ENCODE measurements at regions not wholly inside any gene's neighbourhood (a gene's known extent, or its start where the extent isn't known, plus 50 kb on each side); places are given as distances from the start of the nearest gene placed in this dataset.
"Not testable (repeated sequence)": the region's sequence is repeated elsewhere in the genome, so short reads cannot be mapped to it uniquely, and the experiment has no call there.

DNA sequence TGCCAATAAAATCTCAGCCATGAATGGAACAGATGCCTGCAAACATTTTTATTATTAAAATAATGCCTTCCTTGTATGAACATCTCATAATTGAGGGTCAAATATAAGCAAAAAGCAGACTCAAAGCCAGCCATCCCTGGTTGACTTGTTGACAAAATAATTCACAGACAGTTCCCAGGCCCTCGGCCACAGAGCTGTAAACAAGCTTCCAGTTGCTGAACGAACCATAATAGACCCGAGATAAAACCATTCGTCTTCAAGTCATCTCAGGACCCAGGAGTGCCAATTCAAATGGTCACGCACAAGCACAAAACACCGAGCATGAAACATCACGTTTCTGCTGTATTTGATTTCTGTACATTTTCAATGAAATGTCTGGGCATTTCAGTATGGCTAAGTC lies 113.3 kb upstream of the CDYL start:
- no peaks in the 10 kb centered on the region for H3K79me1 ChIP-seq (replicated peaks; ENCODE audit: low read length, poor library complexity, severe bottlenecking)
- H4K91ac ChIP-seq (ENCODE audit: low read length): no peak overlapping the region
- H3K18ac ChIP-seq (ENCODE audit: low read depth in 1 of 2, low read length in 2 of 2): peak overlapping the region in 1 of 2 experiments; percentile 48
- H3K27me3 ChIP-seq (ENCODE audit: control insufficient read depth in 1 of 2, insufficient read depth in 1 of 2, low read length in 2 of 2): no peaks in the 10 kb centered on the region
- no peak overlapping the region for H3K23ac ChIP-seq (ENCODE audit: low read length in 2 of 2)
- H2BK120ac ChIP-seq (ENCODE audit: low read depth, low read length): no peak overlapping the region
- no peak overlapping the region for H3K4me2 ChIP-seq (ENCODE audit: low read length, poor library complexity, severe bottlenecking)
- H3K9me3 ChIP-seq (ENCODE audit: control insufficient read depth, low read length): no peaks in the 10 kb centered on the region
- H2BK15ac ChIP-seq (ENCODE audit: low read depth, poor library complexity, severe bottlenecking): no peak overlapping the region
- no peak overlapping the region for H3K9ac ChIP-seq (ENCODE audit: low read length)
- no peak overlapping the region for H3K4me3 ChIP-seq (ENCODE audit: insufficient read depth in 1 of 2, low read depth in 1 of 2, low read length in 2 of 2)
- H3K14ac ChIP-seq (ENCODE audit: low read length in 2 of 2): no peak overlapping the region
- H3K4me1 ChIP-seq (ENCODE audit: control insufficient read depth, insufficient read depth, low read depth, low read length): peaks cover 2% of the 10 kb centered on the region
- no peak overlapping the region for H3K27ac ChIP-seq (ENCODE audit: low read length, poor library complexity, severe bottlenecking)
- H2BK5ac ChIP-seq (ENCODE audit: low read depth, low read length, poor library complexity, severe bottlenecking): no peak overlapping the region
- peak overlapping the region in 1 of 2 experiments; percentile 67 for H2BK12ac ChIP-seq (ENCODE audit: low read length in 2 of 2)
- no peaks in the 10 kb centered on the region for H3K36me3 ChIP-seq (ENCODE audit: control insufficient read depth in 1 of 2, insufficient read depth in 2 of 2, low read depth in 1 of 2, low read length in 2 of 2)
- H2AK5ac ChIP-seq (ENCODE audit: low read length, severe bottlenecking): no peak overlapping the region
- peak; percentile 59 for DNase-seq
- H2AFZ ChIP-seq (ENCODE audit: low read depth, low read length): no peak overlapping the region
- 53% methylated on average over 7 of the region's 7 CpGs for WGBS
- H3K4ac ChIP-seq (ENCODE audit: low read depth in 1 of 2, low read length in 2 of 2): no peak overlapping the region
- H4K8ac ChIP-seq (ENCODE audit: low read length): no peak overlapping the region

DNA sequence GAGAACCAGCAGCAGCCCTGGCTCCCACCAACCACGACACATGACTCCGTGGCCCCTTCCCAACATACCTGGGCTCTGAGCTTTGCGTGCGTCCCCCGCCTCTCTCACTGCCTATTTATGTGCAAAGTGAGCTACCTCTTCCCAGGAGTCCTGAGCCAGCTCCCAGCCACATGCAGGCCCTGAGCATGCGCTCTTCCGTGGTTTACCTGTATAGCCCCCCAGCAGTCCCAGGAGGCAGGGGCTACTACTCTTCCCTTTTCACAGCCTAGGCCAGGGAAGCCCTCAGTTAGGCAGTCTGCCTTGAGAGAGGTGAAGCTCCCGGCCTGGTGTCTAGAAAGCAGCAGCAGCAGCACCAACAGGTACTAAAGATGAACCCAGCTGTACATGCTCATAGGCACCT lies 114.8 kb upstream of the CDYL start:
- H3K4ac ChIP-seq (ENCODE audit: low read depth in 1 of 2, low read length in 2 of 2): no peak overlapping the region
- no peak overlapping the region for H3K4me2 ChIP-seq (ENCODE audit: low read length, poor library complexity, severe bottlenecking)
- H2BK5ac ChIP-seq (ENCODE audit: low read depth, low read length, poor library complexity, severe bottlenecking): no peak overlapping the region
- no peaks in the 10 kb centered on the region for H3K27me3 ChIP-seq (ENCODE audit: control insufficient read depth in 1 of 2, insufficient read depth in 1 of 2, low read length in 2 of 2)
- peak overlapping the region; percentile 58 for H4K91ac ChIP-seq (ENCODE audit: low read length)
- no peak overlapping the region for H2AFZ ChIP-seq (ENCODE audit: low read depth, low read length)
- 99% methylated on average over 8 of the region's 8 CpGs for WGBS
- no peak overlapping the region for H2BK12ac ChIP-seq (ENCODE audit: low read length in 2 of 2)
- H3K79me1 ChIP-seq (replicated peaks; ENCODE audit: low read length, poor library complexity, severe bottlenecking): no peaks in the 10 kb centered on the region
- DNase-seq: no peak
- no peak overlapping the region for H2BK120ac ChIP-seq (ENCODE audit: low read depth, low read length)
- no peak overlapping the region for H3K9ac ChIP-seq (ENCODE audit: low read length)
- H3K23ac ChIP-seq (ENCODE audit: low read length in 2 of 2): no peak overlapping the region
- H2AK5ac ChIP-seq (ENCODE audit: low read length, severe bottlenecking): no peak overlapping the region
- H3K27ac ChIP-seq (ENCODE audit: low read length, poor library complexity, severe bottlenecking): no peak overlapping the region
- H3K36me3 ChIP-seq (ENCODE audit: control insufficient read depth in 1 of 2, insufficient read depth in 2 of 2, low read depth in 1 of 2, low read length in 2 of 2): no peaks in the 10 kb centered on the region
- peak overlapping the region; percentile 80 for H2BK15ac ChIP-seq (ENCODE audit: low read depth, poor library complexity, severe bottlenecking)
- peaks cover 2% of the 10 kb centered on the region for H3K4me1 ChIP-seq (ENCODE audit: control insufficient read depth, insufficient read depth, low read depth, low read length)
- no peaks in the 10 kb centered on the region for H3K9me3 ChIP-seq (ENCODE audit: control insufficient read depth, low read length)
- peak overlapping the region in 1 of 2 experiments; percentile 66 for H3K18ac ChIP-seq (ENCODE audit: low read depth in 1 of 2, low read length in 2 of 2)
- H4K8ac ChIP-seq (ENCODE audit: low read length): peak overlapping the region; percentile 84
- no peak overlapping the region for H3K14ac ChIP-seq (ENCODE audit: low read length in 2 of 2)
- H3K4me3 ChIP-seq (ENCODE audit: insufficient read depth in 1 of 2, low read depth in 1 of 2, low read length in 2 of 2): no peak overlapping the region

DNA sequence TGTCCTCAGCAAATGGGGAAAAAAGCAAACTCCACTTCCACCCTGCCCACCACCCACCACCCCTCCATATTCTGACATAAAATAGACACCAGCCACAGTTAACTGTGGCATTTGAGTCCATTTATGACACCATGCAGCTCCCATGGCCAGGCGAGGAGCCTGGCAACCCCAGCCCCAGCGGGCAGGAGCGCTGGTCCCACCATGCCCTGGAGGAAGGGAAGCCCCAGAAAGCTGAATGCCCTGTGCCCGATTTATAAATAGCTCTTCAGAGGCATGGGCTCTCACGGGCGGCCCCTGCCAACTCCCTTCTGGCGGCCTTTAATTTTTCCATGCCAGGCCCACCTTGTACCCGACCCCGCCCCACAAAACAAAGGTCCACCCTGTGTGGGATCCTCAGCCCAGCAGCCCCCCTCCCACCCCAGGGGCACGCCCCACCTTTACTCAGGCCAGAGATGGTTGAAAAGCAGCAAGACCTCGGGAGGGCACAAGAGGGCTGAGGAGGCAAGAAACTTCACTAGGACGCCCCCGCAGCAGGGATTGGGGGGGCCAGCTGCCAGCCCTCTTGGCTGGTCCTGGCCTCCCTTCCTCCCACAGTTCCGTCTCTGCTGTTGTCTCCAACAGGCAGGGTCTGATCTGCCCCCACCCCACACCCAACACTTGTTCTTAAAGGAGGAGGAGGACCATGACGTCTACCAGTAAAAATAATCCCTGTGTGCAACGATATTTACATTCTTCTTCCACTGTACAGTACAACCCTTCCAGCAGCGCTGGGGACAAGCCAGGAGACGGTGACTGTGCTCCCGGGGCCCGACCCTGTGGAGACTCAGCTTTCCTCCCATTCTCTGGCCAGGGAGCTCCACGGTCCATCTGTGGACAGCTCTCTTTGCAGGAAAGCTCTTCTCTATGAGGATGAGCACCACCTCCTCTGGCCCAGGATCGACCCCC lies 115.6 kb upstream of the CDYL start:
- no peak for DNase-seq
- peak overlapping the region in 1 of 2 experiments; percentile 5 for H3K23ac ChIP-seq (ENCODE audit: low read length in 2 of 2)
- H4K8ac ChIP-seq (ENCODE audit: low read length): no peak overlapping the region
- no peaks in the 10 kb centered on the region for H3K79me1 ChIP-seq (replicated peaks; ENCODE audit: low read length, poor library complexity, severe bottlenecking)
- H3K4me3 ChIP-seq (ENCODE audit: insufficient read depth in 1 of 2, low read depth in 1 of 2, low read length in 2 of 2): no peak overlapping the region
- H2BK15ac ChIP-seq (ENCODE audit: low read depth, poor library complexity, severe bottlenecking): peak overlapping the region; percentile 45
- WGBS: 90% methylated on average over 22 of the region's 22 CpGs
- H2AK5ac ChIP-seq (ENCODE audit: low read length, severe bottlenecking): no peak overlapping the region
- H3K27ac ChIP-seq (ENCODE audit: low read length, poor library complexity, severe bottlenecking): no peak overlapping the region
- H3K4me2 ChIP-seq (ENCODE audit: low read length, poor library complexity, severe bottlenecking): no peak overlapping the region
- no peak overlapping the region for H3K14ac ChIP-seq (ENCODE audit: low read length in 2 of 2)
- peak overlapping the region; percentile 43 to 66 for H3K18ac ChIP-seq (ENCODE audit: low read depth in 1 of 2, low read length in 2 of 2)
- peak overlapping the region in 1 of 2 experiments; percentile 77 for H2BK12ac ChIP-seq (ENCODE audit: low read length in 2 of 2)
- no peak overlapping the region for H3K4ac ChIP-seq (ENCODE audit: low read depth in 1 of 2, low read length in 2 of 2)
- H2AFZ ChIP-seq (ENCODE audit: low read depth, low read length): no peak overlapping the region
- H3K27me3 ChIP-seq (ENCODE audit: control insufficient read depth in 1 of 2, insufficient read depth in 1 of 2, low read length in 2 of 2): no peaks in the 10 kb centered on the region
- H2BK120ac ChIP-seq (ENCODE audit: low read depth, low read length): no peak overlapping the region
- H3K4me1 ChIP-seq (ENCODE audit: control insufficient read depth, insufficient read depth, low read depth, low read length): peaks cover 2% of the 10 kb centered on the region
- no peak overlapping the region for H3K9ac ChIP-seq (ENCODE audit: low read length)
- no peaks in the 10 kb centered on the region for H3K36me3 ChIP-seq (ENCODE audit: control insufficient read depth in 1 of 2, insufficient read depth in 2 of 2, low read depth in 1 of 2, low read length in 2 of 2)
- no peak overlapping the region for H2BK5ac ChIP-seq (ENCODE audit: low read depth, low read length, poor library complexity, severe bottlenecking)
- peak overlapping the region; percentile 58 for H4K91ac ChIP-seq (ENCODE audit: low read length)
- H3K9me3 ChIP-seq (ENCODE audit: control insufficient read depth, low read length): no peaks in the 10 kb centered on the region

DNA sequence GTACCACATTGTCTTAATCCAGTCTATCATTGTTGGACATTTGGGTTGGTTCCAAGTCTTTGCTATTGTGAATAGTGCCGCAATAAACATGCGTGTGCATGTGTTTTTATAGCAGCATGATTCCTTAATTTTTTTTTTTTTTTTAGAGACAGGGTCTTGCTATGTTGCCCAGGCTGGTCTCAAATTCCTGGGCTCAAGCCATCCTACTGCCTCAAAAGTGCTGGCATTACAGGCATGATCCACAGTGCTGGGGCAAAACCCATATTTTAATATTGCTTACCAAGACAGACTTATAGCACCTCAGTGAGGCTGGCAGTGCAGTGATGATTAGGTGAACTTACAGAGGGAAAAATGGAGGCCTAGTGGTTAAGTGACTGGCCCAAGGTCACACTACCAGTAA lies 116.5 kb upstream of the CDYL start:
- H2BK5ac ChIP-seq (ENCODE audit: low read depth, low read length, poor library complexity, severe bottlenecking); H3K14ac ChIP-seq (ENCODE audit: low read length in 2 of 2); H3K4ac ChIP-seq (ENCODE audit: low read depth in 1 of 2, low read length in 2 of 2); H2BK120ac ChIP-seq (ENCODE audit: low read depth, low read length); H3K4me2 ChIP-seq (ENCODE audit: low read length, poor library complexity, severe bottlenecking); H3K4me3 ChIP-seq (ENCODE audit: insufficient read depth in 1 of 2, low read depth in 1 of 2, low read length in 2 of 2); H3K9ac ChIP-seq (ENCODE audit: low read length); H3K9me3 ChIP-seq (ENCODE audit: control insufficient read depth, low read length); H2BK15ac ChIP-seq (ENCODE audit: low read depth, poor library complexity, severe bottlenecking); H2BK12ac ChIP-seq (ENCODE audit: low read length in 2 of 2); H3K79me1 ChIP-seq (replicated peaks; ENCODE audit: low read length, poor library complexity, severe bottlenecking); H3K27ac ChIP-seq (ENCODE audit: low read length, poor library complexity, severe bottlenecking); H3K18ac ChIP-seq (ENCODE audit: low read depth in 1 of 2, low read length in 2 of 2); H3K23ac ChIP-seq (ENCODE audit: low read length in 2 of 2); H4K8ac ChIP-seq (ENCODE audit: low read length); H3K4me1 ChIP-seq (ENCODE audit: control insufficient read depth, insufficient read depth, low read depth, low read length); H3K36me3 ChIP-seq (ENCODE audit: control insufficient read depth in 1 of 2, insufficient read depth in 2 of 2, low read depth in 1 of 2, low read length in 2 of 2); H3K27me3 ChIP-seq (ENCODE audit: control insufficient read depth in 1 of 2, insufficient read depth in 1 of 2, low read length in 2 of 2); DNase-seq; H4K91ac ChIP-seq (ENCODE audit: low read length); H2AK5ac ChIP-seq (ENCODE audit: low read length, severe bottlenecking); H2AFZ ChIP-seq (ENCODE audit: low read depth, low read length): not testable (repeated sequence)
- WGBS: 96% methylated on average over 2 of the region's 2 CpGs

Data from mesenchymal stem cell (in vitro differentiated cells and primary cell).